SIG-M5 (cell line): ENCODE measurements at regions not wholly inside any gene's neighbourhood (a gene's known extent, or its start where the extent isn't known, plus 50 kb on each side); places are given as distances from the start of the nearest gene placed in this dataset.
"Not testable (repeated sequence)": the region's sequence is repeated elsewhere in the genome, so short reads cannot be mapped to it uniquely, and the experiment has no call there.

Experiments used
- DNase-seq: peaks from one replicate; lab custom pipeline; 2025; lab: John Stamatoyannopoulos, UW

GRCh38 chr9:108062680-108063079, 573.1 kb upstream of the KLF4 start:
- DNase-seq: no peak

GRCh38 chr9:108060175-108060574, 570.6 kb upstream of the KLF4 start:
- DNase-seq: no peak

- DNase-seq: no peak
Observed at GRCh38 chr9:108058135-108058814, 568.7 kb upstream of the KLF4 start.

GRCh38 chr9:108057421-108058134, 568.0 kb upstream of the KLF4 start:
- peak; percentile 8 for DNase-seq

GRCh38 chr9:108056805-108057386, 567.3 kb upstream of the KLF4 start:
- no peak for DNase-seq

- no peak for DNase-seq
Observed at GRCh38 chr9:108056084-108056804, 566.7 kb upstream of the KLF4 start.

- no peak for DNase-seq
Observed at GRCh38 chr9:108054131-108054630, 564.6 kb upstream of the KLF4 start.

- no peak for DNase-seq
Observed at GRCh38 chr9:108053555-108054061, 564.0 kb upstream of the KLF4 start.

- DNase-seq: no peak
Observed at GRCh38 chr9:108052431-108053080, 563.0 kb upstream of the KLF4 start.

GRCh38 chr9:108050894-108051293, 561.3 kb upstream of the KLF4 start:
- no peak for DNase-seq

- no peak for DNase-seq
Observed at GRCh38 chr9:108049671-108050494, 560.3 kb upstream of the KLF4 start.

GRCh38 chr9:108049026-108049607, 559.5 kb upstream of the KLF4 start:
- DNase-seq: no peak

- DNase-seq: no peak
Observed at GRCh38 chr9:108048406-108049025, 558.9 kb upstream of the KLF4 start.

- not testable (repeated sequence) for DNase-seq
Observed at GRCh38 chr9:108047777-108048176, 558.2 kb upstream of the KLF4 start.

- DNase-seq: no peak
Observed at GRCh38 chr9:108047264-108047663, 557.7 kb upstream of the KLF4 start.

- DNase-seq: no peak
Observed at GRCh38 chr9:108045851-108046250, 556.3 kb upstream of the KLF4 start.

GRCh38 chr9:108043585-108043984, 554.0 kb upstream of the KLF4 start:
- no peak for DNase-seq

- DNase-seq: no peak
Observed at GRCh38 chr9:108041551-108041950, 552.0 kb upstream of the KLF4 start.

GRCh38 chr9:108040783-108041182, 551.2 kb upstream of the KLF4 start:
- DNase-seq: no peak

- no peak for DNase-seq
Observed at GRCh38 chr9:108039493-108039892, 549.9 kb upstream of the KLF4 start.
